Stomach (tissue), 8 donors: ENCODE measurements at regions not wholly inside any gene's neighbourhood (a gene's known extent, or its start where the extent isn't known, plus 50 kb on each side); places are given as distances from the start of the nearest gene placed in this dataset.

ENCODE experiments used
- DNase-seq, 2 donors: peaks; one replicate each; pipeline versions ENCODE4 v3.0.0 to v3.0.0-alpha.2; 2013 to 2019
- H3K27ac ChIP-seq, 5 donors: fragments of 200-600 bp in 4 of 5; sonication (generic) in 4 of 5; one replicate each; pipeline ENCODE4 v1.5.1; 2013 to 2019; ENCODE audit warnings: mild to moderate bottlenecking in 1 of 5, moderate library complexity in 1 of 5
- H3K27me3 ChIP-seq, 3 donors: fragments of 200-600 bp; sonication (generic); one replicate each; pipeline ENCODE4 v1.5.1; 2017 to 2019; ENCODE audit warnings: mixed run types in 1 of 3
- H3K36me3 ChIP-seq, 4 donors: fragments of 200-600 bp; sonication (generic); 1 replicate in 3 of 4; 2 replicates in 1 of 4; pipeline ENCODE4 v1.5.1; 2016 to 2019
- H3K4me1 ChIP-seq, 4 donors: fragments of 200-600 bp; sonication (generic); one replicate each; pipeline ENCODE4 v1.5.1; 2016 to 2019
- H3K4me3 ChIP-seq, 4 donors: fragments of 200-600 bp; sonication (generic) in 3 of 4; one replicate each; pipeline ENCODE4 v1.5.1; 2016 to 2019; ENCODE audit warnings: mild to moderate bottlenecking in 1 of 4
- H3K9me3 ChIP-seq, 4 donors: fragments of 200-600 bp; sonication (generic); one replicate each; pipeline ENCODE4 v1.5.1; 2016 to 2019
- EP300 ChIP-seq: sonication (generic); formaldehyde crosslinking; IDR thresholded peaks from one replicate; pipeline ENCODE4 v1.6.1; 2017; ENCODE audit warnings: antibody characterized with exemption
- POLR2A ChIP-seq, 4 donors: fragments of 450-650 bp; IDR thresholded peaks; one replicate each; pipeline ENCODE4 v1.6.1; 2016; ENCODE audit warnings: antibody characterized with exemption in 4 of 4, control low read depth in 2 of 4, mild to moderate bottlenecking in 1 of 4, moderate library complexity in 1 of 4
- POLR2AphosphoS5 ChIP-seq, 3 donors: sonication (generic); formaldehyde crosslinking; IDR thresholded peaks; one replicate each; pipeline ENCODE4 v1.6.1; 2016; ENCODE audit warnings: antibody characterized with exemption in 3 of 3
- WGBS, 5 donors: extraction: QIAGEN DNeasy Blood & Tissue Kit in 3 of 5; methylation state at CpG; one replicate each; pipeline versions ENCODE4 v1.1.5 to v1.1.7; 2013 to 2018; 5-methylcytosine and 5-hydroxymethylcytosine counted together
- intact Hi-C: fragments of 100-400 bp; cut with DNase I; formaldehyde crosslinking; loops from one replicate; pipeline ENCODE4 v1.15.1; 2023; ENCODE audit warnings: low total_unique reads
- TF ChIP-seq, protein P1 (sequence below), 7 experiments: fragments of 450-650 bp in 4 of 7; fragments of 200-600 bp in 3 of 7; sonication (generic) in 3 of 7; IDR thresholded peaks; one replicate each; pipeline ENCODE4 v1.5.1; 2016 to 2019; ENCODE audit warnings: antibody characterized with exemption in 7 of 7, control low read depth in 2 of 7, mild to moderate bottlenecking in 1 of 7
- donor health status: healthy with polysubstance abuse.
- donor health status: Bipolar disorder and iron deficiency.
- donor health status: healthy.

DNA sequence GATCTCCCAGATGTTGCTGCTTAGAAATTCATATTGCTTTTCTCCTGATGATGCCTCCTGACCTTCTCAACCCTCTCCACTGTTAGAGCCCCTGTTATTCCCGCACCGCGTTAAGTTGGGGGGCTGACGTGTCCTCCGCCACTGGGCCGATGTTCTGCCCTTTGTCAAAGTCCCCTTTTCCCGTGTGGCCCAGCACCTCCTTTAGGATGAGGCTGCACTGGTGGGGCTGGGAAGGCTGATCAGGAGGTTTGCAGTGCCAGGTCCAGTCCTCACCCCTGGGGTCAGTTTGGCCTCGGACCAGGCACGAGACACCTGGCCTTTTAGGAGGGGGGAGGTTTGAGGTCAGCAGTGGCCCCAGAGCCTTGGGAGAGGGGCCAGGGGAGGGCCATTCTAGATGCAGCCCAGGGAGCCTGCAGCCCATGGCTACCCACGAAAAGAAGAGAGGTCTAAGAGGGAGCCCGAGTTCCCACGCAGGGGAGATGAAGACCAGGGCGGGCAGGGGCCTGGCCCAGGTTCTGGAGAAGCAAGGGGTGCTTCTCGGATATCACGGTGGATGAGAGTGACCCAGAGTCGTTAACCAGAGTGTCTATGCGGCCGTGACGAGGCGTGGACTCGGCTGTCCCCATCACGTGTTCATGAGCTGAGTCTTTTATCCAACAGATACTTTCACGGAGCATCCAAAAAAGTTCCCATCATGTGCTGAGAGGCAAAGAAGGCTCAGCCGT, 150.4 kb downstream of the DNAJB6 start:
- DNase-seq = peak in 1 of 2 donors; percentile 18
- intact Hi-C loops = no loop called here
- Histone ChIP-seq H3K27me3 (peaks cover 0 to 26% (median 5%) of the 10 kb centered on the region in 3 donors), H3K27ac (no peak overlapping the region), H3K9me3 (peaks cover 0 to 8% (median 2%) of the 10 kb centered on the region in 4 donors), H3K4me1 (no peaks in the 10 kb centered on the region), H3K4me3 (no peak overlapping the region), H3K36me3 (no peaks in the 10 kb centered on the region)
- WGBS, 5 donors = 81 to 88% (median 86%) methylated on average over 24 of the region's 24 CpGs
- TF ChIP-seq, protein P1, sequence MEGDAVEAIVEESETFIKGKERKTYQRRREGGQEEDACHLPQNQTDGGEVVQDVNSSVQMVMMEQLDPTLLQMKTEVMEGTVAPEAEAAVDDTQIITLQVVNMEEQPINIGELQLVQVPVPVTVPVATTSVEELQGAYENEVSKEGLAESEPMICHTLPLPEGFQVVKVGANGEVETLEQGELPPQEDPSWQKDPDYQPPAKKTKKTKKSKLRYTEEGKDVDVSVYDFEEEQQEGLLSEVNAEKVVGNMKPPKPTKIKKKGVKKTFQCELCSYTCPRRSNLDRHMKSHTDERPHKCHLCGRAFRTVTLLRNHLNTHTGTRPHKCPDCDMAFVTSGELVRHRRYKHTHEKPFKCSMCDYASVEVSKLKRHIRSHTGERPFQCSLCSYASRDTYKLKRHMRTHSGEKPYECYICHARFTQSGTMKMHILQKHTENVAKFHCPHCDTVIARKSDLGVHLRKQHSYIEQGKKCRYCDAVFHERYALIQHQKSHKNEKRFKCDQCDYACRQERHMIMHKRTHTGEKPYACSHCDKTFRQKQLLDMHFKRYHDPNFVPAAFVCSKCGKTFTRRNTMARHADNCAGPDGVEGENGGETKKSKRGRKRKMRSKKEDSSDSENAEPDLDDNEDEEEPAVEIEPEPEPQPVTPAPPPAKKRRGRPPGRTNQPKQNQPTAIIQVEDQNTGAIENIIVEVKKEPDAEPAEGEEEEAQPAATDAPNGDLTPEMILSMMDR (IDR thresholded peaks at IDR 0.05) = no peak
- no peak for TF ChIP-seq POLR2AphosphoS5 (IDR thresholded peaks at IDR 0.05)
- no peak for TF ChIP-seq EP300
- TF ChIP-seq POLR2A (IDR thresholded peaks at IDR 0.05) = no peak

DNA sequence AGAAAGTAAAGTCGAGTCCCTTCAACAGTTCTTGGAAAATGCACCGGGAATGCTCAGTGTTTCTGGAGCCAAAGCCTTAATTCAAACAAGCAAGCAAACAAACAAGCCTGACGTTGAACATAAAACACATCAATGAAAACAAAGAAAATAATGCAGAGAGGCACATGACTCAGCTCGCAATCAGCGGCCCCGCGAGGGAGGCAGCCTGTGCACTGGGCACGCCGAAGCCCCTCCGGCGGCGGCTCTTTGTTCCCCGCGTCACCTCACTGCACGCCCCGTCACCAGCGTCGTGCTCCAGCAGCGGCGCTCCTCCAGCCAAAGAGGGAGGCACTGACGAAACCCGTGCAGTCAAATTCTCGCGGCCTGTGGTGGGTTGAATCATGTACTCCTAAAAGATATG, 151.5 kb downstream of the DNAJB6 start:
- no peaks in the 10 kb centered on the region for H3K4me1 ChIP-seq
- peaks cover 0 to 8% (median 2%) of the 10 kb centered on the region in 4 donors for H3K9me3 ChIP-seq
- no peak overlapping the region for H3K4me3 ChIP-seq
- DNase-seq = peak in 1 of 2 donors; percentile 20
- H3K27me3 ChIP-seq = peaks cover 0 to 26% (median 5%) of the 10 kb centered on the region in 3 donors
- WGBS, 5 donors = 77 to 85% (median 83%) methylated on average over 18 to 24 of the region's 24 CpGs
- H3K36me3 ChIP-seq = no peaks in the 10 kb centered on the region
- no peak overlapping the region for H3K27ac ChIP-seq
- TF ChIP-seq, protein P1 (IDR thresholded peaks at IDR 0.05) = no peak
- TF ChIP-seq POLR2AphosphoS5 (IDR thresholded peaks at IDR 0.05) (no peak), POLR2A (IDR thresholded peaks at IDR 0.05) (no peak), EP300 (no peak)
- intact Hi-C loops = no loop called here

DNA sequence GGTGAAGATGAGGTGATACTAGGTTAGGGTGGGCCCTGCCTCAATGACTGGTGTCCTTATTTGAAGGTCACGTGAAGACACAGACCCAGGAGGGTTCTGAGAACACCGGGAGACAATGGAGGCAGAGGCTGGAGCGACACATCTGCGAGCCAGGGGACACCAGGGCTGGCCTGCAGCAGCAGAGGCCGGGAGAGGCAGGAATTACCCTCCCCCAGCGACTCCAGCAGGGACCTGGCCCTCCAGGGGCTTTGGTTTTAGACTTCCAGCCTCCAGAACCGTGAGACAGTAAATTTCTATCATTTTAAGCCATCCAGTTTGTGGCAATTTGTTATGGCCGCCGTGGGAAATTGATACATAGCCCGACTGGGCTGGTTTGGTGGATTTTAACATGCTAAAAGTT, 152.2 kb downstream of the DNAJB6 start:
- no peaks in the 10 kb centered on the region for H3K4me1 ChIP-seq
- peaks cover 0 to 24% (median 5%) of the 10 kb centered on the region in 3 donors for H3K27me3 ChIP-seq
- DNase-seq = peak in 1 of 2 donors; percentile 11
- H3K27ac ChIP-seq = no peak overlapping the region
- peaks cover 0 to 8% (median 2%) of the 10 kb centered on the region in 4 donors for H3K9me3 ChIP-seq
- 82 to 87% (median 85%) methylated on average over 9 to 10 of the region's 10 CpGs for WGBS, 5 donors
- intact Hi-C loops = no loop called here
- no peaks in the 10 kb centered on the region for H3K36me3 ChIP-seq
- TF ChIP-seq EP300 = no peak
- TF ChIP-seq POLR2AphosphoS5 (IDR thresholded peaks at IDR 0.05) = no peak
- TF ChIP-seq, protein P1 (IDR thresholded peaks at IDR 0.05) = no peak
- TF ChIP-seq POLR2A (IDR thresholded peaks at IDR 0.05) = no peak
- H3K4me3 ChIP-seq = no peak overlapping the region
